Right kidney (tissue), 1 donor: ENCODE measurements at regions not wholly inside any gene's neighbourhood (a gene's known extent, or its start where the extent isn't known, plus 50 kb on each side); places are given as distances from the start of the nearest gene placed in this dataset.

Source experiments
- DNase-seq: peaks from one replicate; pipeline ENCODE4 v3.0.0-alpha.2; 2016

GRCh38 chr3:16809993-16810392 is 74.8 kb upstream of the PLCL2 start:
- DNase-seq, result no peak

- DNase-seq, result no peak
These were observed 74.0 kb upstream of the PLCL2 start for GRCh38 chr3:16810593-16811367.

- DNase-seq, result no peak
These were observed 72.8 kb upstream of the PLCL2 start for GRCh38 chr3:16811950-16812349.

- no peak for DNase-seq
These were observed 71.4 kb upstream of the PLCL2 start for GRCh38 chr3:16813336-16813735.

GRCh38 chr3:16816048-16816780 is 68.5 kb upstream of the PLCL2 start:
- DNase-seq, result no peak

- DNase-seq, result no peak
These were observed 67.6 kb upstream of the PLCL2 start for GRCh38 chr3:16817197-16817596.

- DNase-seq, result no peak
These were observed 66.6 kb upstream of the PLCL2 start for GRCh38 chr3:16818194-16818593.

GRCh38 chr3:16818945-16819344 is 65.8 kb upstream of the PLCL2 start:
- no peak for DNase-seq

- DNase-seq, result no peak
These were observed 64.3 kb upstream of the PLCL2 start for GRCh38 chr3:16820485-16820884.

GRCh38 chr3:16821053-16821452 is 63.7 kb upstream of the PLCL2 start:
- DNase-seq, result no peak

- no peak for DNase-seq
These were observed 60.6 kb upstream of the PLCL2 start for GRCh38 chr3:16824081-16824696.

- no peak for DNase-seq
These were observed 59.0 kb upstream of the PLCL2 start for GRCh38 chr3:16825617-16826204.

GRCh38 chr3:16828815-16829214 is 55.9 kb upstream of the PLCL2 start:
- DNase-seq, result no peak

- no peak for DNase-seq
These were observed 52.9 kb upstream of the PLCL2 start for GRCh38 chr3:16831846-16832245.

GRCh38 chr3:16834214-16834613 is 50.5 kb upstream of the PLCL2 start:
- no peak for DNase-seq

GRCh38 chr3:16834753-16835152 is 50.0 kb upstream of the PLCL2 start:
- no peak for DNase-seq
